ENCODE measurements at regions not wholly inside any gene's neighbourhood (a gene's known extent, or its start where the extent isn't known, plus 50 kb on each side); places are given as distances from the start of the nearest gene placed in this dataset.

- Histone ChIP-seq H3K9me3 (replicated peaks in 1 of 2; ENCODE audit: control insufficient read depth in 1 of 2, insufficient read depth in 1 of 2, low read length in 2 of 2) (peaks cover 26 to 31% of the 10 kb centered on the region in 2 donors), H3K27ac (ENCODE audit: low read depth in 1 of 2, low read length in 2 of 2) (no peak overlapping the region), H3K4me3 (replicated peaks in 1 of 3; ENCODE audit: low read depth in 2 of 3, low read length in 3 of 3) (no peak overlapping the region), H3K27me3 (ENCODE audit: control insufficient read depth in 2 of 2, insufficient read depth in 2 of 2, low read length in 2 of 2) (no peaks in the 10 kb centered on the region), H2AFZ (ENCODE audit: insufficient read depth, low read depth, low read length, poor library complexity, severe bottlenecking) (no peak overlapping the region), H4K20me1 (ENCODE audit: insufficient read depth, low read length) (no peaks in the 10 kb centered on the region), H3K9ac (ENCODE audit: insufficient read depth, low read length, poor library complexity, severe bottlenecking) (no peak overlapping the region), H3K4me1 (ENCODE audit: control insufficient read depth in 1 of 2, insufficient read depth in 2 of 2, low read length in 2 of 2) (no peaks in the 10 kb centered on the region), H3K36me3 (replicated peaks in 1 of 2; ENCODE audit: control insufficient read depth in 1 of 2, insufficient read depth in 2 of 2, low read length in 2 of 2) (no peaks in the 10 kb centered on the region), H3K4me2 (replicated peaks; ENCODE audit: extremely low read depth, low read length, poor library complexity, severe bottlenecking) (no peak overlapping the region), H3K79me2 (ENCODE audit: insufficient read depth, low read length) (no peaks in the 10 kb centered on the region)
- H3K4me1 Mint-ChIP-seq, result no peaks in the 10 kb centered on the region
- H3K4me3 Mint-ChIP-seq, result no peak overlapping the region
- peaks cover 7 to 19% (median 16%) of the 10 kb centered on the region in 7 donors for H3K9me3 Mint-ChIP-seq
- intact Hi-C loops (cut with micrococcal nuclease), result no loop called here
- TF ChIP-seq CTCF (IDR thresholded peaks at IDR 0.05), result no peak
- H3K27me3 Mint-ChIP-seq (ENCODE audit: low read depth in 3 of 3), result no peaks in the 10 kb centered on the region
- H3K36me3 Mint-ChIP-seq, result no peaks in the 10 kb centered on the region
- WGBS (ENCODE audit: insufficient coverage), result no CpG with 5 or more reads among the region's 11 CpGs
- DNase-seq, result no peak
- no peak overlapping the region for H3K27ac Mint-ChIP-seq
Observed at GRCh38 chr13:83184150-83184475, 698.2 kb downstream of the SLITRK1 start.

- Histone ChIP-seq H3K27ac (ENCODE audit: low read depth in 1 of 2, low read length in 2 of 2) (no peak overlapping the region), H3K4me1 (ENCODE audit: control insufficient read depth in 1 of 2, insufficient read depth in 2 of 2, low read length in 2 of 2) (no peaks in the 10 kb centered on the region), H3K27me3 (ENCODE audit: control insufficient read depth in 2 of 2, insufficient read depth in 2 of 2, low read length in 2 of 2) (no peaks in the 10 kb centered on the region), H3K9me3 (replicated peaks in 1 of 2; ENCODE audit: control insufficient read depth in 1 of 2, insufficient read depth in 1 of 2, low read length in 2 of 2) (peaks cover 26 to 31% of the 10 kb centered on the region in 2 donors), H4K20me1 (ENCODE audit: insufficient read depth, low read length) (no peaks in the 10 kb centered on the region), H3K4me2 (replicated peaks; ENCODE audit: extremely low read depth, low read length, poor library complexity, severe bottlenecking) (no peak overlapping the region), H3K79me2 (ENCODE audit: insufficient read depth, low read length) (no peaks in the 10 kb centered on the region), H3K9ac (ENCODE audit: insufficient read depth, low read length, poor library complexity, severe bottlenecking) (no peak overlapping the region), H2AFZ (ENCODE audit: insufficient read depth, low read depth, low read length, poor library complexity, severe bottlenecking) (no peak overlapping the region), H3K4me3 (replicated peaks in 1 of 3; ENCODE audit: low read depth in 2 of 3, low read length in 3 of 3) (no peak overlapping the region), H3K36me3 (replicated peaks in 1 of 2; ENCODE audit: control insufficient read depth in 1 of 2, insufficient read depth in 2 of 2, low read length in 2 of 2) (no peaks in the 10 kb centered on the region)
- Mint-ChIP-seq H3K27ac (no peak overlapping the region), H3K27me3 (ENCODE audit: low read depth in 3 of 3) (no peaks in the 10 kb centered on the region), H3K36me3 (no peaks in the 10 kb centered on the region), H3K9me3 (peaks cover 7 to 19% (median 15%) of the 10 kb centered on the region in 7 donors), H3K4me1 (no peaks in the 10 kb centered on the region), H3K4me3 (no peak overlapping the region)
- TF ChIP-seq CTCF (IDR thresholded peaks at IDR 0.05), result no peak
- DNase-seq, result no peak
- WGBS (ENCODE audit: insufficient coverage), result 93% methylated on average over 11 of the region's 14 CpGs
- intact Hi-C loops (cut with micrococcal nuclease), result no loop called here
Observed at GRCh38 chr13:83183439-83184149, 698.7 kb downstream of the SLITRK1 start.

All from CD14-positive monocyte (primary cell).